ENCODE measurements at regions not wholly inside any gene's neighbourhood (a gene's known extent, or its start where the extent isn't known, plus 50 kb on each side); places are given as distances from the start of the nearest gene placed in this dataset.

DNA sequence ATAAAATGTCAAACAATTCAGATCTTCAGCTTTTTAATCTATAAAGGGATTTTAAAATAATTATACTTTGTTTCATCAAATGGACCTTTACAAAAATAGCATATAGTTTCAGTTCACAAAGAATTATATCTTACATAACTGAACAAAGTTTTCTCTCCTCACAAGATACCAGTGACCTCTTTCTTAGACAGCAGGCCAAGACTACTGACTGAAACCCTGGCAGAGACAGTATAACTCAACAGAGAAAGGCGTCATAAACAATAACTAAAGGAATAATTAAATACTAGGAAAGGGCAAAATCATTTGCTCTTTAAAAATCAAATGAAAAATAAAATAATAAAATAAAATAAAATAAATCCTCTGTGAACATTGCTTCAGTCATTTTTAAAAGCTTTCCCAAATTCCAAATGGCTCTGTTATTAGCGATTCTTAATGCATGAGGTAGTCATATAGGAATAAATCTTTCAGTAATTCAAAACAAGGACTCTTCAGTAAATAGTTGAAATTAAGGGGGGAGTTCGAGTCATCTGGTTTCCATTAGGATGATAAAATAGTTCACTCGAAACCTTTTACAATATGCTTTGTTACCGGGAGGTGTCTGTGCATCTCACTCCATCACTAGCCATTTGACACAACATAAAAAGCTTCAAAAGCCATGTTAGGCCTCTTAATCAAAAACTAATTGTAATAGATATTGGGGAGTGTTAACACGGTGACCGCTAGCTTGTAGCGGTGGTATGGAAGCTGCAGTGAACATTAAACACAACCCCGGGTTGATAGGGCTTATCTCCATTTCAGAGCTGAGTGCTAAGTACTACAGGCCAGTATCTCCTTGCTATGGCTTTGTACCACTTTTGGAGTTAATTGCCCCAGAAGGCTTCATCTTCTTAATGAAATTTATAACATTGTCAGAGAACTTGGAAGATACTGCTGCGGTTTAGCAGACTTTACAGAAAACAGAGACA is 142.9 kb upstream of the NR2F2 start:
- TF ChIP-seq YY1 (IDR thresholded peaks at IDR 0.05; ENCODE audit: insufficient read depth, insufficient read length) (no peak), ZNF274 (IDR thresholded peaks at IDR 0.05; ENCODE audit: low read depth, low read length) (no peak)
